ENCODE measurements at regions not wholly inside any gene's neighbourhood (a gene's known extent, or its start where the extent isn't known, plus 50 kb on each side); places are given as distances from the start of the nearest gene placed in this dataset.

GRCh38 chr5:24777392-24777791 lies 132.6 kb upstream of the CDH10 start:
- Histone ChIP-seq H2BK12ac (ENCODE audit: low read depth, low read length) (no peak overlapping the region), H3K18ac (ENCODE audit: extremely low read depth, low read length) (no peak overlapping the region), H3K79me1 (ENCODE audit: low read depth, low read length) (no peaks in the 10 kb centered on the region), H3K4ac (replicated peaks; ENCODE audit: insufficient read length, low read depth, low read length) (no peak overlapping the region), H2BK20ac (ENCODE audit: low read length) (no peak overlapping the region), H2BK15ac (ENCODE audit: low read length) (no peak overlapping the region), H3K9me3 (ENCODE audit: insufficient read depth in 2 of 2, low read depth in 1 of 2, low read length in 1 of 2) (no peaks in the 10 kb centered on the region), H3K79me2 (ENCODE audit: control insufficient read depth in 1 of 2, insufficient read depth in 2 of 2, low read length in 2 of 2) (no peaks in the 10 kb centered on the region), H3K23me2 (ENCODE audit: low read depth, low read length) (no peaks in the 10 kb centered on the region), H3K23ac (ENCODE audit: insufficient read length) (no peak overlapping the region), H4K20me1 (replicated peaks in 1 of 2; ENCODE audit: control insufficient read depth in 1 of 2, insufficient read depth in 2 of 2, low read length in 2 of 2) (no peaks in the 10 kb centered on the region), H2AFZ (ENCODE audit: low read length) (no peak overlapping the region), H3K4me3 (ENCODE audit: extremely low read depth in 1 of 4, insufficient read depth in 2 of 4, low read depth in 3 of 4, low read length in 4 of 4) (no peak overlapping the region), H2BK5ac (ENCODE audit: low read depth, low read length) (no peak overlapping the region), H2BK120ac (replicated peaks; ENCODE audit: low read depth, low read length) (no peak overlapping the region), H4K5ac (ENCODE audit: insufficient read length, low read depth, low read length) (no peak overlapping the region), H4K8ac (ENCODE audit: extremely low read depth, insufficient read depth, low read length) (no peak overlapping the region), H3K27ac (ENCODE audit: low read depth, low read length) (no peak overlapping the region), H3K4me1 (replicated peaks in 1 of 4; ENCODE audit: control insufficient read depth in 3 of 4, insufficient read depth in 4 of 4, low read length in 3 of 4) (no peaks in the 10 kb centered on the region), H4K91ac (replicated peaks; ENCODE audit: insufficient read length, low read length) (no peak overlapping the region), H3K56ac (replicated peaks; ENCODE audit: insufficient read length, low read depth, low read length) (no peak overlapping the region), H3K27me3 (replicated peaks in 1 of 4; ENCODE audit: control insufficient read depth in 3 of 4, extremely low read depth in 1 of 4, insufficient read depth in 3 of 4, low read length in 3 of 4) (no peaks in the 10 kb centered on the region), H3K36me3 (ENCODE audit: control insufficient read depth in 2 of 4, insufficient read depth in 4 of 4, low read length in 3 of 4) (no peaks in the 10 kb centered on the region), H3K4me2 (ENCODE audit: insufficient read depth in 1 of 2, low read depth in 2 of 2, low read length in 2 of 2) (no peak overlapping the region), H3K14ac (ENCODE audit: insufficient read length) (no peak overlapping the region), H3K9ac (replicated peaks in 1 of 4; ENCODE audit: extremely low read depth in 1 of 4, low read depth in 3 of 4, low read length in 3 of 4) (no peak overlapping the region), H2AK5ac (ENCODE audit: low read depth, low read length) (no peak overlapping the region)
- CTCF ChIA-PET (ENCODE audit: partially characterized antibody), result no interaction called here
- no peak for DNase-seq (ENCODE audit: low read depth in 1 of 2, low spot score in 2 of 2)
- 94% methylated on average over 10 of the region's 10 CpGs; no CpG with 5 or more reads in 1 of the 2 experiments for WGBS, 2 experiments (ENCODE audit: extremely low coverage in 1 of 2, insufficient coverage in 1 of 2, insufficient read length in 1 of 2, insufficient replicate concordance in 2 of 2, low coverage in 1 of 2, low lambda C conversion rate in 2 of 2, missing lambda C conversion rate in 1 of 2)
- no peak for TF ChIP-seq SIX5 (IDR thresholded peaks at IDR 0.05; ENCODE audit: low read depth, low read length)
- TF ChIP-seq RNF2 (IDR thresholded peaks at IDR 0.05; ENCODE audit: borderline replicate concordance, low read depth, low read length, missing control alignments, poor library complexity, severe bottlenecking), result no peak
- TF ChIP-seq JUN (IDR thresholded peaks at IDR 0.05; ENCODE audit: low read depth, low read length), result no peak
- no peak for TF ChIP-seq CTBP2 (IDR thresholded peaks at IDR 0.05; ENCODE audit: borderline replicate concordance, insufficient read depth, insufficient read length, low read length)
- no peak for TF ChIP-seq POLR2A (IDR thresholded peaks at IDR 0.05; ENCODE audit: control extremely low read depth in 1 of 2, low read depth in 2 of 2, low read length in 2 of 2)
- TF ChIP-seq ZNF274 (IDR thresholded peaks at IDR 0.05; ENCODE audit: borderline replicate concordance, extremely low read depth, low read length), result no peak
- TF ChIP-seq, protein P1, sequence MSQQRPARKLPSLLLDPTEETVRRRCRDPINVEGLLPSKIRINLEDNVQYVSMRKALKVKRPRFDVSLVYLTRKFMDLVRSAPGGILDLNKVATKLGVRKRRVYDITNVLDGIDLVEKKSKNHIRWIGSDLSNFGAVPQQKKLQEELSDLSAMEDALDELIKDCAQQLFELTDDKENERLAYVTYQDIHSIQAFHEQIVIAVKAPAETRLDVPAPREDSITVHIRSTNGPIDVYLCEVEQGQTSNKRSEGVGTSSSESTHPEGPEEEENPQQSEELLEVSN (IDR thresholded peaks at IDR 0.05), result no peak
- no peak for TF ChIP-seq BRCA1 (IDR thresholded peaks at IDR 0.05; ENCODE audit: low read depth, low read length)
- no peak for TF ChIP-seq SP1 (IDR thresholded peaks at IDR 0.05; ENCODE audit: low read depth, low read length)
- no peak for TF ChIP-seq RFX5 (IDR thresholded peaks at IDR 0.05; ENCODE audit: borderline replicate concordance, low read depth, low read length)
- POLR2A ChIA-PET (ENCODE audit: partially characterized antibody), result no interaction called here
- no peak for FAIRE-seq

Measured in H1 (cell line).